22Rv1 (cell line): ENCODE measurements at regions not wholly inside any gene's neighbourhood (a gene's known extent, or its start where the extent isn't known, plus 50 kb on each side); places are given as distances from the start of the nearest gene placed in this dataset.
"Not testable (repeated sequence)": the region's sequence is repeated elsewhere in the genome, so short reads cannot be mapped to it uniquely, and the experiment has no call there.

ENCODE experiments used
- CTCF ChIP-seq: fragments of 450-650 bp; IDR thresholded peaks from 2 replicates; pipeline ENCODE4 v1.5.1; 2017; ENCODE audit warnings: mild to moderate bottlenecking
- ZFX ChIP-seq: fragments of 450-650 bp; IDR thresholded peaks from 2 replicates; pipeline ENCODE4 v1.6.1; 2017; ENCODE audit warnings: antibody characterized with exemption, borderline replicate concordance

DNA sequence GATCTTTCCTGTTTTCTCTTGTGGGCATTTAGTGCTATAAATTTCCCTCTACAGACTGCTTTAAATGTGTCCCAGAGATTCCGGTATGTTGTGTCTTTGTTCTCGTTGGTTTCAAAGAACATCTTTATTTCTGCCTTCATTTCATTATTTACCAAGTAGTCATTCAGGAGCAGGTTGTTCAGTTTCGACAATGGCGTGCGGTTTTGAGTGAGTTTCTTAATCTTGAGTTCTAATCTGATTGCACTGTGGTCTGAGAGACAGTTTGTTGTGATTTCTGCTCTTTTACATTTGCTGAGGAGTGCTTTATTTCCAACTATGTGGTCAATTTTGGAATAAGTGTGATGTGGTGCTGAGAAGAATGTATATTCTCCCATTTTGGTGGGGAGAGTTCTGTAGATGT lies 535.7 kb upstream of the RGMB start:
- TF ChIP-seq CTCF, ZFX: not testable (repeated sequence)
